ENCODE measurements at regions not wholly inside any gene's neighbourhood (a gene's known extent, or its start where the extent isn't known, plus 50 kb on each side); places are given as distances from the start of the nearest gene placed in this dataset.

DNA sequence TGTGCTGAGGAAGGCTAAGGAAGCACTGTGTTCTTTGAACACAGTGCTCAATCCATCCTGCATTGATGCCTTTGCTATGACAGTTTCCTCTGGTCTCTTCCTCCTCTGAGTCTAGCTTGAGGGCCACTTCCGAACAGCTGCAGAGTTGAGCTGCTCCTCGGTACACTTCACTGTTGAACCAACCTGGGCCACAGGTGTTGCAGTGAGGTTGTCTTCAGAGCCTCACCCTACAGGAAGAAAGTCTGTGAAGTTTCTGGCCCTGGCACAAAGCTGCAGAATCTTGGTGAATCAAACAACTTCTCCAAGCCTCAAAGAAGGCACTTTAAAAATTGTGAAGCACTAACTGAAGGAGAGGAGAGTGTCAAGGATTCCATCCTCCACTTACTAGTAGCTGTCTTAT, 394.0 kb downstream of the KCNRG start:
- TF ChIP-seq, protein P1, sequence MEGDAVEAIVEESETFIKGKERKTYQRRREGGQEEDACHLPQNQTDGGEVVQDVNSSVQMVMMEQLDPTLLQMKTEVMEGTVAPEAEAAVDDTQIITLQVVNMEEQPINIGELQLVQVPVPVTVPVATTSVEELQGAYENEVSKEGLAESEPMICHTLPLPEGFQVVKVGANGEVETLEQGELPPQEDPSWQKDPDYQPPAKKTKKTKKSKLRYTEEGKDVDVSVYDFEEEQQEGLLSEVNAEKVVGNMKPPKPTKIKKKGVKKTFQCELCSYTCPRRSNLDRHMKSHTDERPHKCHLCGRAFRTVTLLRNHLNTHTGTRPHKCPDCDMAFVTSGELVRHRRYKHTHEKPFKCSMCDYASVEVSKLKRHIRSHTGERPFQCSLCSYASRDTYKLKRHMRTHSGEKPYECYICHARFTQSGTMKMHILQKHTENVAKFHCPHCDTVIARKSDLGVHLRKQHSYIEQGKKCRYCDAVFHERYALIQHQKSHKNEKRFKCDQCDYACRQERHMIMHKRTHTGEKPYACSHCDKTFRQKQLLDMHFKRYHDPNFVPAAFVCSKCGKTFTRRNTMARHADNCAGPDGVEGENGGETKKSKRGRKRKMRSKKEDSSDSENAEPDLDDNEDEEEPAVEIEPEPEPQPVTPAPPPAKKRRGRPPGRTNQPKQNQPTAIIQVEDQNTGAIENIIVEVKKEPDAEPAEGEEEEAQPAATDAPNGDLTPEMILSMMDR (IDR thresholded peaks at IDR 0.05) = no peak
- no peak for TF ChIP-seq POLR2A (IDR thresholded peaks at IDR 0.05)

All from body of pancreas (tissue), 4 donors.